Osteoblast (primary cell): ENCODE measurements at regions not wholly inside any gene's neighbourhood (a gene's known extent, or its start where the extent isn't known, plus 50 kb on each side); places are given as distances from the start of the nearest gene placed in this dataset.

ENCODE experiments used
- DNase-seq: peaks from one replicate; pipeline ENCODE4 v3.0.0; 2011; ENCODE audit warnings: low spot score, mixed read lengths; ENCODE audit not compliant: insufficient read length; ENCODE audit errors: missing footprints
- H2AFZ ChIP-seq: 2 replicates; pipeline ENCODE4 v1.6.0; 2011; ENCODE audit warnings: mild to moderate bottlenecking, low read length
- H3K27ac ChIP-seq: 2 replicates; pipeline ENCODE4 v1.5.1; 2011; ENCODE audit warnings: mild to moderate bottlenecking, low read depth, low read length, moderate library complexity
- H3K27me3 ChIP-seq: 2 replicates; pipeline ENCODE4 v1.6.0; 2012; ENCODE audit warnings: mild to moderate bottlenecking, control low read depth, inconsistent platforms, low read length, moderate library complexity; ENCODE audit not compliant: insufficient read depth
- H3K36me3 ChIP-seq: 2 replicates; pipeline ENCODE4 v1.5.1; 2011; ENCODE audit warnings: mild to moderate bottlenecking, low read length, control low read depth, moderate library complexity; ENCODE audit not compliant: insufficient read depth
- H3K4me1 ChIP-seq: 2 replicates; pipeline ENCODE4 v1.5.1; 2011; ENCODE audit warnings: mild to moderate bottlenecking, low read length, control low read depth, moderate library complexity; ENCODE audit not compliant: insufficient read depth
- H3K4me2 ChIP-seq: 2 replicates; pipeline ENCODE4 v1.6.0; 2011; ENCODE audit warnings: mild to moderate bottlenecking, low read length; ENCODE audit not compliant: insufficient read depth
- H3K4me3 ChIP-seq: fragments of 200-600 bp; sonication (generic); 3 replicates; pipeline ENCODE4 v1.5.1; 2012; ENCODE audit warnings: mild to moderate bottlenecking, low read length, inconsistent platforms; ENCODE audit not compliant: insufficient read depth
- H3K79me2 ChIP-seq: 2 replicates; pipeline ENCODE4 v1.6.0; 2012; ENCODE audit warnings: mild to moderate bottlenecking, low read length, control low read depth, inconsistent platforms; ENCODE audit not compliant: insufficient read depth
- H3K9me3 ChIP-seq: 2 replicates; pipeline ENCODE4 v1.5.1; 2011; ENCODE audit warnings: low read depth, low read length, control low read depth
- H4K20me1 ChIP-seq: 2 replicates; pipeline ENCODE4 v1.6.0; 2012; ENCODE audit warnings: mild to moderate bottlenecking, low read length, control low read depth; ENCODE audit not compliant: insufficient read depth
- CTCF ChIP-seq: IDR thresholded peaks from 2 replicates; pipeline ENCODE4 v1.5.1; 2011; ENCODE audit warnings: mild to moderate bottlenecking, low read depth, low read length, moderate library complexity; ENCODE audit errors: extremely low read depth

- no peaks in the 10 kb centered on the region for H4K20me1 ChIP-seq
- no peaks in the 10 kb centered on the region for H3K36me3 ChIP-seq
- no peaks in the 10 kb centered on the region for H3K27me3 ChIP-seq
- no peak for DNase-seq
- H3K9me3 ChIP-seq: no peaks in the 10 kb centered on the region
- H3K79me2 ChIP-seq: no peaks in the 10 kb centered on the region
- no peak overlapping the region for H3K27ac ChIP-seq
- TF ChIP-seq CTCF: no peak
- H3K4me2 ChIP-seq: no peak overlapping the region
- no peak overlapping the region for H2AFZ ChIP-seq
- H3K4me3 ChIP-seq: no peak overlapping the region
- H3K4me1 ChIP-seq: peaks cover 3% of the 10 kb centered on the region
These were observed 250.5 kb upstream of the MEOX2 start for GRCh38 chr7:15936991-15937390.

DNA sequence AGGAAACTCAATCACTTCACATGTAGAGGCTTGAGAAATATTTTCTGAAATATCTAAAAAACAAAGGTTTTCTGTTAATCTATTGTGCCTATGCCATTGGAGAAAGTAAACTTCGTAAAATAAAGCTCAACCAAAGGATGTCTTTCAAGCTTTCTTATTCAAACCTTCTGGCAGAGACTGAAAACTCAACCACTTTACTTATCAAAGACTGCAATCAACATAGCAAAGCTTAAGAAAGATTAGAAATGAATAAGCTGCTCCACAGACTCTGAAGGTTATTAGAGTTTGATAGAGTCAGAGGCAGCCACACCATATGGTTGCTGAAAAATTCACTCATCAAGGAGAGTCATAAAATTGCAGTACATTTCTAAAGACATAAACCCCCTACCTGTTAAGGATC is 245.8 kb upstream of the MEOX2 start:
- Histone ChIP-seq H3K4me3 (no peak overlapping the region), H3K4me2 (no peak overlapping the region), H3K79me2 (no peaks in the 10 kb centered on the region), H3K36me3 (no peaks in the 10 kb centered on the region), H2AFZ (no peak overlapping the region), H3K27me3 (no peaks in the 10 kb centered on the region), H3K4me1 (no peaks in the 10 kb centered on the region), H4K20me1 (no peaks in the 10 kb centered on the region), H3K27ac (no peak overlapping the region), H3K9me3 (no peaks in the 10 kb centered on the region)
- no peak for TF ChIP-seq CTCF
- DNase-seq: no peak

- no peaks in the 10 kb centered on the region for H3K9me3 ChIP-seq
- H3K79me2 ChIP-seq: no peaks in the 10 kb centered on the region
- no peak for TF ChIP-seq CTCF
- no peaks in the 10 kb centered on the region for H4K20me1 ChIP-seq
- no peaks in the 10 kb centered on the region for H3K4me1 ChIP-seq
- no peak overlapping the region for H3K27ac ChIP-seq
- no peak overlapping the region for H3K4me2 ChIP-seq
- no peak overlapping the region for H3K4me3 ChIP-seq
- DNase-seq: no peak
- no peaks in the 10 kb centered on the region for H3K27me3 ChIP-seq
- H2AFZ ChIP-seq: no peak overlapping the region
- H3K36me3 ChIP-seq: no peaks in the 10 kb centered on the region
These were observed 242.9 kb upstream of the MEOX2 start for GRCh38 chr7:15929411-15929810.

GRCh38 chr7:15925608-15926007 is 239.1 kb upstream of the MEOX2 start:
- no peak overlapping the region for H2AFZ ChIP-seq
- no peaks in the 10 kb centered on the region for H3K27me3 ChIP-seq
- H3K79me2 ChIP-seq: no peaks in the 10 kb centered on the region
- H3K36me3 ChIP-seq: no peaks in the 10 kb centered on the region
- no peak overlapping the region for H3K4me2 ChIP-seq
- peaks cover 14% of the 10 kb centered on the region for H3K4me1 ChIP-seq
- H3K4me3 ChIP-seq: no peak overlapping the region
- no peak overlapping the region for H3K27ac ChIP-seq
- DNase-seq: no peak
- no peak for TF ChIP-seq CTCF
- H4K20me1 ChIP-seq: no peaks in the 10 kb centered on the region
- no peaks in the 10 kb centered on the region for H3K9me3 ChIP-seq
